HEK293 (cell line): ENCODE measurements at regions not wholly inside any gene's neighbourhood (a gene's known extent, or its start where the extent isn't known, plus 50 kb on each side); places are given as distances from the start of the nearest gene placed in this dataset.

Experiments used
- CTCF ChIA-PET: fragments of 350-600 bp; formaldehyde crosslinking; extraction: SDS; loops from one replicate; lab custom pipeline; 2021; ENCODE audit warnings: antibody characterized with exemption; lab: Yijun Ruan, JAX
- POLR2A ChIA-PET: fragments of 300-600 bp; formaldehyde crosslinking; extraction: SDS; loops from one replicate; lab custom pipeline; 2020; ENCODE audit warnings: antibody characterized with exemption, inconsistent platforms; lab: Yijun Ruan, JAX
- H3K27ac ChIP-seq: fragments of 200-500 bp; sonication (Bioruptor generic); 2 replicates; pipeline ENCODE4 v1.5.1; 2014; ENCODE audit warnings: low read depth, low read length, control low read depth, inconsistent platforms; ENCODE audit errors: extremely low read depth
- H3K36me3 ChIP-seq, 2 experiments: fragments of 200-500 bp in 1 of 2; sonication (Bioruptor generic) in 1 of 2; 1 replicate in 1 of 2; 2 replicates in 1 of 2; pipeline ENCODE4 v1.5.1; 2014 to 2017; ENCODE audit warnings: inconsistent platforms in 2 of 2, low read length in 2 of 2; ENCODE audit not compliant: control insufficient read depth in 2 of 2, insufficient read depth in 1 of 2
- H3K4me1 ChIP-seq: fragments of 200-500 bp; sonication (Bioruptor generic); 2 replicates; pipeline ENCODE4 v1.5.1; 2014; ENCODE audit warnings: mild to moderate bottlenecking, low read length, inconsistent platforms; ENCODE audit not compliant: control insufficient read depth, insufficient read depth
- H3K4me3 ChIP-seq: 2 replicates; pipeline ENCODE4 v1.5.1; 2011; ENCODE audit warnings: low read depth, mild to moderate bottlenecking, control low read depth, low read length, moderate library complexity
- H3K9me3 ChIP-seq: fragments of 200-500 bp; sonication (Bioruptor generic); 2 replicates; pipeline ENCODE4 v1.5.1; 2014; ENCODE audit warnings: low read depth, low read length, inconsistent platforms; ENCODE audit not compliant: control insufficient read depth, insufficient read depth
- MEIS1 ChIP-seq: sonication (generic); formaldehyde crosslinking; IDR thresholded peaks from 2 replicates; pipeline ENCODE4 v1.8.1; 2022; ENCODE audit warnings: missing genetic modification reagents, mild to moderate bottlenecking, borderline replicate concordance
- PRDM1 ChIP-seq: fragments of 450-650 bp; formaldehyde crosslinking; IDR thresholded peaks from 2 replicates; pipeline ENCODE4; 2016; ENCODE audit warnings: missing biosample characterization, missing genetic modification characterization
- SALL2 ChIP-seq: fragments of 450-650 bp; formaldehyde crosslinking; IDR thresholded peaks from 2 replicates; pipeline ENCODE4 v1.5.0; 2017; ENCODE audit warnings: missing biosample characterization, mild to moderate bottlenecking, missing genetic modification characterization, borderline replicate concordance
- SCRT1 ChIP-seq: fragments of 450-650 bp; formaldehyde crosslinking; IDR thresholded peaks from 2 replicates; pipeline ENCODE4 v1.5.1; 2016; ENCODE audit warnings: missing biosample characterization, missing genetic modification characterization, borderline replicate concordance
- SP3 ChIP-seq: fragments of 450-650 bp; formaldehyde crosslinking; IDR thresholded peaks from 2 replicates; pipeline ENCODE4 v1.5.1; 2016; ENCODE audit warnings: missing biosample characterization, missing genetic modification characterization
- ZBTB1 ChIP-seq: fragments of 450-650 bp; formaldehyde crosslinking; IDR thresholded peaks from 2 replicates; pipeline ENCODE4 v1.5.1; 2016; ENCODE audit warnings: missing biosample characterization, missing genetic modification characterization
- ZFP3 ChIP-seq: fragments of 450-650 bp; formaldehyde crosslinking; IDR thresholded peaks from 2 replicates; pipeline ENCODE4 v1.5.1; 2016; ENCODE audit warnings: low read depth, missing biosample characterization, missing genetic modification characterization
- ZNF138 ChIP-seq: fragments of 450-650 bp; formaldehyde crosslinking; IDR thresholded peaks from 2 replicates; pipeline ENCODE4 v1.5.1; 2016; ENCODE audit warnings: missing biosample characterization, missing genetic modification characterization, borderline replicate concordance
- ZNF169 ChIP-seq: fragments of 450-650 bp; formaldehyde crosslinking; IDR thresholded peaks from 2 replicates; pipeline ENCODE4 v1.5.1; 2016; ENCODE audit warnings: missing biosample characterization, missing genetic modification characterization
- ZNF175 ChIP-seq: fragments of 450-650 bp; formaldehyde crosslinking; IDR thresholded peaks from 2 replicates; pipeline ENCODE4 v1.5.1; 2016; ENCODE audit warnings: missing biosample characterization, missing genetic modification characterization
- ZNF184 ChIP-seq: fragments of 450-650 bp; IDR thresholded peaks from 2 replicates; pipeline ENCODE4 v1.5.1; 2018; ENCODE audit warnings: missing biosample characterization, mild to moderate bottlenecking, missing genetic modification characterization
- ZNF266 ChIP-seq: fragments of 450-650 bp; formaldehyde crosslinking; IDR thresholded peaks from 2 replicates; pipeline ENCODE4 v1.5.1; 2016; ENCODE audit warnings: missing biosample characterization, missing genetic modification characterization, low read depth
- ZNF48 ChIP-seq: fragments of 450-650 bp; formaldehyde crosslinking; IDR thresholded peaks from 2 replicates; pipeline ENCODE4 v1.5.1; 2016; ENCODE audit warnings: missing biosample characterization, missing genetic modification characterization
- ZNF501 ChIP-seq: fragments of 450-650 bp; formaldehyde crosslinking; IDR thresholded peaks from 2 replicates; pipeline ENCODE4 v1.5.1; 2016; ENCODE audit warnings: missing biosample characterization, missing genetic modification characterization
- ZNF677 ChIP-seq: fragments of 450-650 bp; IDR thresholded peaks from 2 replicates; pipeline ENCODE4 v1.5.0; 2018; ENCODE audit warnings: missing biosample characterization, mild to moderate bottlenecking, missing genetic modification characterization, moderate library complexity
- ZNF747 ChIP-seq: fragments of 450-650 bp; formaldehyde crosslinking; IDR thresholded peaks from 2 replicates; pipeline ENCODE4 v1.5.1; 2016; ENCODE audit warnings: missing biosample characterization, missing genetic modification characterization
- ZNF768 ChIP-seq: fragments of 450-650 bp; formaldehyde crosslinking; IDR thresholded peaks from 2 replicates; pipeline ENCODE4 v1.5.1; 2018; ENCODE audit warnings: missing biosample characterization, mild to moderate bottlenecking, missing genetic modification characterization
- ZNF785 ChIP-seq: fragments of 450-650 bp; formaldehyde crosslinking; IDR thresholded peaks from 2 replicates; pipeline ENCODE4 v1.5.1; 2016; ENCODE audit warnings: missing biosample characterization, missing genetic modification characterization
- ZNF792 ChIP-seq: fragments of 450-650 bp; formaldehyde crosslinking; IDR thresholded peaks from 2 replicates; pipeline ENCODE4 v1.5.1; 2016; ENCODE audit warnings: missing biosample characterization, missing genetic modification characterization
- TF ChIP-seq, protein P1 (sequence below): IDR thresholded peaks from 2 replicates; pipeline ENCODE4 v1.6.1; 2011; ENCODE audit warnings: mild to moderate bottlenecking, low read depth, low read length, borderline replicate concordance
- TF ChIP-seq, protein P2 (sequence below): fragments of 450-650 bp; formaldehyde crosslinking; IDR thresholded peaks from 2 replicates; pipeline ENCODE4 v1.5.1; 2016; ENCODE audit warnings: missing biosample characterization, missing genetic modification characterization
- TF ChIP-seq, protein P3 (sequence below): fragments of 450-650 bp; formaldehyde crosslinking; IDR thresholded peaks from 2 replicates; pipeline ENCODE4 v1.5.1; 2016; ENCODE audit warnings: missing biosample characterization, missing genetic modification characterization
- TF ChIP-seq, protein P4 (sequence below): fragments of 450-650 bp; formaldehyde crosslinking; IDR thresholded peaks from 2 replicates; pipeline ENCODE4 v1.5.1; 2016; ENCODE audit warnings: missing biosample characterization, missing genetic modification characterization
- TF ChIP-seq, protein P5 (sequence below): fragments of 450-650 bp; formaldehyde crosslinking; IDR thresholded peaks from 2 replicates; pipeline ENCODE4 v1.5.1; 2016; ENCODE audit warnings: missing biosample characterization, missing genetic modification characterization
- TF ChIP-seq, protein P6 (sequence below): fragments of 450-650 bp; formaldehyde crosslinking; IDR thresholded peaks from 2 replicates; pipeline ENCODE4 v1.5.1; 2016; ENCODE audit warnings: missing biosample characterization, missing genetic modification characterization
- TF ChIP-seq, protein P7 (sequence below): fragments of 450-650 bp; formaldehyde crosslinking; IDR thresholded peaks from 2 replicates; pipeline ENCODE4 v1.5.1; 2016; ENCODE audit warnings: missing biosample characterization, missing genetic modification characterization

DNA sequence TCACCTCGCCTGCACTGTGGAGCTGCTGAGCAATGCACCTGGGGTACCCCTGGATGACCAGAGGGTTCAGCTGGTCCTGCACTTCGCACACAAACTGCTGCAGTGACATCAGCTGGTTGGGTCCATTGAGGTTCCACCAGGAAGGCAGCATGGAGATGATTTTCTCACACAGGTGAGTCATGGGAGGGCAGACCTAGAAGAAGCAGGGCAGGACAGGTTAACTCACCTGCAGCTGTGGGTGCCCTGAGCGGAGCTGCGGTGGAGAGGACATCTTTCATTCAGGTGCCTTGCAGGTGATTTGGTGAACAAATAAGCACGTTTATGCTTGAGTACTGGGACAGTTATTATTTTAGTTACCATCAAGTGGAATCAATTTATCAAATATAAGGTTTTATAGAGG is 73.6 kb downstream of the CTSL start:
- ChIA-PET POLR2A (no interaction called here), CTCF (no interaction called here)
- Histone ChIP-seq H3K9me3 (no peaks in the 10 kb centered on the region), H3K27ac (no peak overlapping the region), H3K36me3 (no peaks in the 10 kb centered on the region), H3K4me1 (no peaks in the 10 kb centered on the region), H3K4me3 (no peak overlapping the region)
- no peak for TF ChIP-seq ZNF138 (tag by site-specific recombination)
- no peak for TF ChIP-seq ZNF175 (tag by site-specific recombination)
- TF ChIP-seq ZNF266 (tag by site-specific recombination): no peak
- TF ChIP-seq SALL2 (tag by site-specific recombination): no peak
- no peak for TF ChIP-seq ZNF792 (tag by site-specific recombination)
- no peak for TF ChIP-seq SCRT1 (tag by site-specific recombination)
- TF ChIP-seq, protein P1, sequence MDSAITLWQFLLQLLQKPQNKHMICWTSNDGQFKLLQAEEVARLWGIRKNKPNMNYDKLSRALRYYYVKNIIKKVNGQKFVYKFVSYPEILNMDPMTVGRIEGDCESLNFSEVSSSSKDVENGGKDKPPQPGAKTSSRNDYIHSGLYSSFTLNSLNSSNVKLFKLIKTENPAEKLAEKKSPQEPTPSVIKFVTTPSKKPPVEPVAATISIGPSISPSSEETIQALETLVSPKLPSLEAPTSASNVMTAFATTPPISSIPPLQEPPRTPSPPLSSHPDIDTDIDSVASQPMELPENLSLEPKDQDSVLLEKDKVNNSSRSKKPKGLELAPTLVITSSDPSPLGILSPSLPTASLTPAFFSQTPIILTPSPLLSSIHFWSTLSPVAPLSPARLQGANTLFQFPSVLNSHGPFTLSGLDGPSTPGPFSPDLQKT: no peak
- TF ChIP-seq, protein P2, sequence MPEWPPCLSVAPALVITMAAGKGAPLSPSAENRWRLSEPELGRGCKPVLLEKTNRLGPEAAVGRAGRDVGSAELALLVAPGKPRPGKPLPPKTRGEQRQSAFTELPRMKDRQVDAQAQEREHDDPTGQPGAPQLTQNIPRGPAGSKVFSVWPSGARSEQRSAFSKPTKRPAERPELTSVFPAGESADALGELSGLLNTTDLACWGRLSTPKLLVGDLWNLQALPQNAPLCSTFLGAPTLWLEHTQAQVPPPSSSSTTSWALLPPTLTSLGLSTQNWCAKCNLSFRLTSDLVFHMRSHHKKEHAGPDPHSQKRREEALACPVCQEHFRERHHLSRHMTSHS (tag by site-specific recombination): no peak
- TF ChIP-seq, protein P3, sequence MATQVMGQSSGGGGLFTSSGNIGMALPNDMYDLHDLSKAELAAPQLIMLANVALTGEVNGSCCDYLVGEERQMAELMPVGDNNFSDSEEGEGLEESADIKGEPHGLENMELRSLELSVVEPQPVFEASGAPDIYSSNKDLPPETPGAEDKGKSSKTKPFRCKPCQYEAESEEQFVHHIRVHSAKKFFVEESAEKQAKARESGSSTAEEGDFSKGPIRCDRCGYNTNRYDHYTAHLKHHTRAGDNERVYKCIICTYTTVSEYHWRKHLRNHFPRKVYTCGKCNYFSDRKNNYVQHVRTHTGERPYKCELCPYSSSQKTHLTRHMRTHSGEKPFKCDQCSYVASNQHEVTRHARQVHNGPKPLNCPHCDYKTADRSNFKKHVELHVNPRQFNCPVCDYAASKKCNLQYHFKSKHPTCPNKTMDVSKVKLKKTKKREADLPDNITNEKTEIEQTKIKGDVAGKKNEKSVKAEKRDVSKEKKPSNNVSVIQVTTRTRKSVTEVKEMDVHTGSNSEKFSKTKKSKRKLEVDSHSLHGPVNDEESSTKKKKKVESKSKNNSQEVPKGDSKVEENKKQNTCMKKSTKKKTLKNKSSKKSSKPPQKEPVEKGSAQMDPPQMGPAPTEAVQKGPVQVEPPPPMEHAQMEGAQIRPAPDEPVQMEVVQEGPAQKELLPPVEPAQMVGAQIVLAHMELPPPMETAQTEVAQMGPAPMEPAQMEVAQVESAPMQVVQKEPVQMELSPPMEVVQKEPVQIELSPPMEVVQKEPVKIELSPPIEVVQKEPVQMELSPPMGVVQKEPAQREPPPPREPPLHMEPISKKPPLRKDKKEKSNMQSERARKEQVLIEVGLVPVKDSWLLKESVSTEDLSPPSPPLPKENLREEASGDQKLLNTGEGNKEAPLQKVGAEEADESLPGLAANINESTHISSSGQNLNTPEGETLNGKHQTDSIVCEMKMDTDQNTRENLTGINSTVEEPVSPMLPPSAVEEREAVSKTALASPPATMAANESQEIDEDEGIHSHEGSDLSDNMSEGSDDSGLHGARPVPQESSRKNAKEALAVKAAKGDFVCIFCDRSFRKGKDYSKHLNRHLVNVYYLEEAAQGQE: no peak
- no peak for TF ChIP-seq ZNF184
- TF ChIP-seq, protein P4, sequence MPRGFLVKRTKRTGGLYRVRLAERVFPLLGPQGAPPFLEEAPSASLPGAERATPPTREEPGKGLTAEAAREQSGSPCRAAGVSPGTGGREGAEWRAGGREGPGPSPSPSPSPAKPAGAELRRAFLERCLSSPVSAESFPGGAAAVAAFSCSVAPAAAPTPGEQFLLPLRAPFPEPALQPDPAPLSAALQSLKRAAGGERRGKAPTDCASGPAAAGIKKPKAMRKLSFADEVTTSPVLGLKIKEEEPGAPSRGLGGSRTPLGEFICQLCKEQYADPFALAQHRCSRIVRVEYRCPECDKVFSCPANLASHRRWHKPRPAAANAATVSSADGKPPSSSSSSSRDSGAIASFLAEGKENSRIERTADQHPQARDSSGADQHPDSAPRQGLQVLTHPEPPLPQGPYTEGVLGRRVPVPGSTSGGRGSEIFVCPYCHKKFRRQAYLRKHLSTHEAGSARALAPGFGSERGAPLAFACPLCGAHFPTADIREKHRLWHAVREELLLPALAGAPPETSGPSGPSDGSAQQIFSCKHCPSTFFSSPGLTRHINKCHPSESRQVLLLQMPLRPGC (tag by site-specific recombination): no peak
- TF ChIP-seq, protein P5, sequence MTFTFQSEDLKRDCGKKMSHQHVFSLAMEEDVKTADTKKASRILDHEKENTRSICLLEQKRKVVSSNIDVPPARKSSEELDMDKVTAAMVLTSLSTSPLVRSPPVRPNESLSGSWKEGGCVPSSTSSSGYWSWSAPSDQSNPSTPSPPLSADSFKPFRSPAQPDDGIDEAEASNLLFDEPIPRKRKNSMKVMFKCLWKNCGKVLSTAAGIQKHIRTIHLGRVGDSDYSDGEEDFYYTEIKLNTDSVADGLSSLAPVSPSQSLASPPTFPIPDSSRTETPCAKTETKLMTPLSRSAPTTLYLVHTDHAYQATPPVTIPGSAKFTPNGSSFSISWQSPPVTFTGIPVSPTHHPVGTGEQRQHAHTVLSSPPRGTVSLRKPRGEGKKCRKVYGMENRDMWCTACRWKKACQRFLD (tag by site-specific recombination): no peak
- TF ChIP-seq ZNF677 (tag by site-specific recombination): no peak
- no peak for TF ChIP-seq ZFP3

DNA sequence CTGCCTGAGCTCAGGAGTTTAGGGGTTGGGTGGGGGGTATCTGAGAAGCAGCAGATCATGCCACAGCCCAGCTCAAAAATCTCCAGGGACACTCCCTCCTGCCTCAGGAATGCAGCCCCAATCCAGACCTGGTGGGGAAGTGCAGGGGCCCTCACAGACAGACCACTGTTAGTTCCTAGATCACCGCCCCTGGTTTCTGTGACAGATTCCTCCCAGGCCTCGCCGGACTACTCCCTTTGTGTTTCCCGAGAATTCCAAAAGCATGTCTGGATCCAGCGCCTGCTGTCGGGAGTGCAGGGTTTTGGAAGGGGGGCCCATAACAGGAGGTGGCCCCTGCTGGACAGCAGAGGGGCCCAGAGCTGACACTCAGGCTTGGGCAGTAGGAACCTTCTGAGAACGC is 74.5 kb downstream of the CTSL start:
- Histone ChIP-seq H3K4me3 (no peak overlapping the region), H3K36me3 (no peaks in the 10 kb centered on the region), H3K9me3 (no peaks in the 10 kb centered on the region), H3K4me1 (no peaks in the 10 kb centered on the region), H3K27ac (no peak overlapping the region)
- POLR2A ChIA-PET: no interaction called here
- CTCF ChIA-PET: interaction anchor here (2.1 kb wide), 1 partner anchor 12 kb away, joined by 7 read pairs; no protein-coding TSS in a partner anchor
- TF ChIP-seq ZBTB1: no peak
- TF ChIP-seq ZNF785 (tag by site-specific recombination): no peak
- no peak for TF ChIP-seq ZNF768 (tag by site-specific recombination)
- TF ChIP-seq ZNF169 (tag by site-specific recombination): no peak
- TF ChIP-seq, protein P6, sequence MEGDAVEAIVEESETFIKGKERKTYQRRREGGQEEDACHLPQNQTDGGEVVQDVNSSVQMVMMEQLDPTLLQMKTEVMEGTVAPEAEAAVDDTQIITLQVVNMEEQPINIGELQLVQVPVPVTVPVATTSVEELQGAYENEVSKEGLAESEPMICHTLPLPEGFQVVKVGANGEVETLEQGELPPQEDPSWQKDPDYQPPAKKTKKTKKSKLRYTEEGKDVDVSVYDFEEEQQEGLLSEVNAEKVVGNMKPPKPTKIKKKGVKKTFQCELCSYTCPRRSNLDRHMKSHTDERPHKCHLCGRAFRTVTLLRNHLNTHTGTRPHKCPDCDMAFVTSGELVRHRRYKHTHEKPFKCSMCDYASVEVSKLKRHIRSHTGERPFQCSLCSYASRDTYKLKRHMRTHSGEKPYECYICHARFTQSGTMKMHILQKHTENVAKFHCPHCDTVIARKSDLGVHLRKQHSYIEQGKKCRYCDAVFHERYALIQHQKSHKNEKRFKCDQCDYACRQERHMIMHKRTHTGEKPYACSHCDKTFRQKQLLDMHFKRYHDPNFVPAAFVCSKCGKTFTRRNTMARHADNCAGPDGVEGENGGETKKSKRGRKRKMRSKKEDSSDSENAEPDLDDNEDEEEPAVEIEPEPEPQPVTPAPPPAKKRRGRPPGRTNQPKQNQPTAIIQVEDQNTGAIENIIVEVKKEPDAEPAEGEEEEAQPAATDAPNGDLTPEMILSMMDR (tag by site-specific recombination): no peak
- TF ChIP-seq SP3 (tag by site-specific recombination): no peak
- TF ChIP-seq MEIS1 (CRISPR knock-in tag): no peak
- TF ChIP-seq ZNF501 (tag by site-specific recombination): no peak
- TF ChIP-seq ZNF48 (tag by site-specific recombination): no peak
- TF ChIP-seq ZNF747 (tag by site-specific recombination): no peak
- TF ChIP-seq, protein P7, sequence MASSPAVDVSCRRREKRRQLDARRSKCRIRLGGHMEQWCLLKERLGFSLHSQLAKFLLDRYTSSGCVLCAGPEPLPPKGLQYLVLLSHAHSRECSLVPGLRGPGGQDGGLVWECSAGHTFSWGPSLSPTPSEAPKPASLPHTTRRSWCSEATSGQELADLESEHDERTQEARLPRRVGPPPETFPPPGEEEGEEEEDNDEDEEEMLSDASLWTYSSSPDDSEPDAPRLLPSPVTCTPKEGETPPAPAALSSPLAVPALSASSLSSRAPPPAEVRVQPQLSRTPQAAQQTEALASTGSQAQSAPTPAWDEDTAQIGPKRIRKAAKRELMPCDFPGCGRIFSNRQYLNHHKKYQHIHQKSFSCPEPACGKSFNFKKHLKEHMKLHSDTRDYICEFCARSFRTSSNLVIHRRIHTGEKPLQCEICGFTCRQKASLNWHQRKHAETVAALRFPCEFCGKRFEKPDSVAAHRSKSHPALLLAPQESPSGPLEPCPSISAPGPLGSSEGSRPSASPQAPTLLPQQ (tag by site-specific recombination): no peak
- TF ChIP-seq PRDM1 (tag by site-specific recombination): no peak
